Fibroblast of lung (primary cell): ENCODE measurements at regions not wholly inside any gene's neighbourhood (a gene's known extent, or its start where the extent isn't known, plus 50 kb on each side); places are given as distances from the start of the nearest gene placed in this dataset.

Experiments
- DNase-seq, 2 donors: peaks; one replicate each; pipeline versions ENCODE4 v3.0.0 to v3.0.0-alpha.2; 2010; ENCODE audit warnings: low read depth in 2 of 2
- H2AFZ ChIP-seq: 2 replicates; pipeline ENCODE4 v1.5.1; 2012; ENCODE audit warnings: low read length, control low read depth, inconsistent platforms
- H3K27ac ChIP-seq: 2 replicates; pipeline ENCODE4 v1.5.1; 2011; ENCODE audit warnings: low read length, control low read depth; ENCODE audit not compliant: insufficient read depth
- H3K27me3 ChIP-seq: 2 replicates; pipeline ENCODE4 v1.5.1; 2011; ENCODE audit warnings: mild to moderate bottlenecking, low read length; ENCODE audit not compliant: control insufficient read depth, insufficient read depth
- H3K36me3 ChIP-seq: 2 replicates; pipeline ENCODE4 v1.5.1; 2011; ENCODE audit warnings: low read length; ENCODE audit not compliant: control insufficient read depth, insufficient read depth
- H3K4me1 ChIP-seq: 2 replicates; pipeline ENCODE4 v1.5.1; 2011; ENCODE audit warnings: low read length; ENCODE audit not compliant: control insufficient read depth, insufficient read depth; ENCODE audit errors: extremely low read depth
- H3K4me2 ChIP-seq: 2 replicates; pipeline ENCODE4 v1.5.1; 2011; ENCODE audit warnings: low read length, control low read depth; ENCODE audit not compliant: insufficient read depth; ENCODE audit errors: extremely low read depth
- H3K4me3 ChIP-seq, 4 experiments: fragments of 200-600 bp in 1 of 4; sonication (generic) in 1 of 4; replicated peaks in 1 of 4; 2 replicates each; pipeline ENCODE4 v1.5.1; 2011 to 2016; ENCODE audit warnings: low read length in 4 of 4, low read depth in 3 of 4, mild to moderate bottlenecking in 3 of 4, control low read depth in 2 of 4, inconsistent platforms in 1 of 4, mixed read lengths in 1 of 4; ENCODE audit not compliant: insufficient read depth in 1 of 4; ENCODE audit errors: control extremely low read depth in 1 of 4
- H3K79me2 ChIP-seq: 2 replicates; pipeline ENCODE4 v1.5.1; 2012; ENCODE audit warnings: mild to moderate bottlenecking, low read length, inconsistent platforms; ENCODE audit not compliant: control insufficient read depth, insufficient read depth
- H3K9ac ChIP-seq: 2 replicates; pipeline ENCODE4 v1.5.1; 2011; ENCODE audit warnings: mild to moderate bottlenecking, low read length, control low read depth; ENCODE audit not compliant: insufficient read depth
- H3K9me3 ChIP-seq: 2 replicates; pipeline ENCODE4 v1.5.1; 2012; ENCODE audit warnings: low read depth, low read length; ENCODE audit not compliant: control insufficient read depth, insufficient read depth
- H4K20me1 ChIP-seq: 2 replicates; pipeline ENCODE4 v1.5.1; 2011; ENCODE audit warnings: low read length; ENCODE audit not compliant: control insufficient read depth, insufficient read depth; ENCODE audit errors: extremely low read depth
- EZH2 ChIP-seq: IDR thresholded peaks from 2 replicates; pipeline ENCODE4 v1.5.1; 2012; ENCODE audit warnings: low read length, control low read depth, mild to moderate bottlenecking; ENCODE audit errors: missing control alignments
- TF ChIP-seq, protein P1 (sequence below), 2 donors: IDR thresholded peaks in 1 of 2; conservative IDR thresholded peaks in 1 of 2; 1 replicate in 1 of 2; 2 replicates in 1 of 2; pipeline ENCODE4 v1.5.1; 2011 to 2012; ENCODE audit warnings: low read length in 2 of 2, control low read depth in 1 of 2, inconsistent platforms in 1 of 2, low read depth in 1 of 2, mild to moderate bottlenecking in 1 of 2

DNA sequence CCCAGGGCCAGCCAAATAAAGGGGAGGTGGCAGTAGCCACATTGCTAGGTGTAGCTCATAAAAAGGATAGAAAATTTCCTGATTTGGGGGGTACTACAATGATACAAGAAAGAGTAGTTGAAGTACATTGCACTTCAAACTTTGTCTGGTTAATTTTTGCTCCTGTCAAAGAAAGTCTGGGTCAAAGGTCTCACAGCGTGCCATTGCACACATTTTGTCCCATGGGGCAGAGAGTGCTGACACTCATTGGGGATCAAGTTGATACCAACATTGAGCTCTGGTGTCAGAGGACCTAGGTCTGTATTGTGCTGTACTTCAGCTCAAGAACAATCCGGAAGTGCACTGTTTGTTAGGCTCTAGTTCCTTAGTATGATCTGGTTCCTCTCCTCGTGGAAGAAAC is 229.2 kb upstream of the AGTR2 start:
- no peak for DNase-seq
- no peaks in the 10 kb centered on the region for H3K36me3 ChIP-seq
- no peak overlapping the region for H3K4me3 ChIP-seq
- H3K27me3 ChIP-seq: no peaks in the 10 kb centered on the region
- H2AFZ ChIP-seq: no peak overlapping the region
- no peak overlapping the region for H3K9ac ChIP-seq
- no peaks in the 10 kb centered on the region for H3K4me1 ChIP-seq
- no peak overlapping the region for H3K27ac ChIP-seq
- no peaks in the 10 kb centered on the region for H3K79me2 ChIP-seq
- H3K9me3 ChIP-seq: no peaks in the 10 kb centered on the region
- H3K4me2 ChIP-seq: no peak overlapping the region
- TF ChIP-seq, protein P1, sequence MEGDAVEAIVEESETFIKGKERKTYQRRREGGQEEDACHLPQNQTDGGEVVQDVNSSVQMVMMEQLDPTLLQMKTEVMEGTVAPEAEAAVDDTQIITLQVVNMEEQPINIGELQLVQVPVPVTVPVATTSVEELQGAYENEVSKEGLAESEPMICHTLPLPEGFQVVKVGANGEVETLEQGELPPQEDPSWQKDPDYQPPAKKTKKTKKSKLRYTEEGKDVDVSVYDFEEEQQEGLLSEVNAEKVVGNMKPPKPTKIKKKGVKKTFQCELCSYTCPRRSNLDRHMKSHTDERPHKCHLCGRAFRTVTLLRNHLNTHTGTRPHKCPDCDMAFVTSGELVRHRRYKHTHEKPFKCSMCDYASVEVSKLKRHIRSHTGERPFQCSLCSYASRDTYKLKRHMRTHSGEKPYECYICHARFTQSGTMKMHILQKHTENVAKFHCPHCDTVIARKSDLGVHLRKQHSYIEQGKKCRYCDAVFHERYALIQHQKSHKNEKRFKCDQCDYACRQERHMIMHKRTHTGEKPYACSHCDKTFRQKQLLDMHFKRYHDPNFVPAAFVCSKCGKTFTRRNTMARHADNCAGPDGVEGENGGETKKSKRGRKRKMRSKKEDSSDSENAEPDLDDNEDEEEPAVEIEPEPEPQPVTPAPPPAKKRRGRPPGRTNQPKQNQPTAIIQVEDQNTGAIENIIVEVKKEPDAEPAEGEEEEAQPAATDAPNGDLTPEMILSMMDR (conservative IDR thresholded peaks at IDR 0.05 in 1 of 2, IDR thresholded peaks at IDR 0.05 in 1 of 2; ENCODE audit: low read depth in 1 of 2, low read length in 2 of 2): no peak
- no peak for TF ChIP-seq EZH2
- H4K20me1 ChIP-seq: no peaks in the 10 kb centered on the region

DNA sequence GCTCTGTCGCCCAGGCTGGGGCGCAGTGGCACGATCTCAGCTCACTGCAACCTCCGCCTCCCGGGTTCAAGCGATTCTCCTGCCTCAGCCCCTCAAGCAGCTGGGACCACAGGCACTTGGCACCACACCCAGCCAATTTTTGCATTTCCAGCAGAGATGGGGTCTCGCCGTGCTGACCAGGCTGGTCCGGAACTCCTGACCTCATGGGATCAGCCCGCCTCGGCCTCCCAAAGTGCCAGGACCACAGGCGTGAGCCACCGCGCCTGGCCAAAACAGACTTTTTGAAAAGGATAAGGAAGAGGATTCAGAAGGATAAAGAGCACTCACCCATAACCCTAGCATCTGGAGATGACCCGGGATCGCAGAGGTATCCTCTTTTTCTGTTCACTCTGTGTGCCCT is 224.5 kb upstream of the AGTR2 start:
- Histone ChIP-seq H3K4me2 (no peak overlapping the region), H3K79me2 (no peaks in the 10 kb centered on the region), H3K4me1 (no peaks in the 10 kb centered on the region), H3K27me3 (no peaks in the 10 kb centered on the region), H3K9ac (no peak overlapping the region), H3K36me3 (no peaks in the 10 kb centered on the region), H3K4me3 (no peak overlapping the region), H2AFZ (no peak overlapping the region), H3K9me3 (no peaks in the 10 kb centered on the region), H3K27ac (no peak overlapping the region), H4K20me1 (no peaks in the 10 kb centered on the region)
- TF ChIP-seq, protein P1 (conservative IDR thresholded peaks at IDR 0.05 in 1 of 2, IDR thresholded peaks at IDR 0.05 in 1 of 2; ENCODE audit: low read depth in 1 of 2, low read length in 2 of 2): no peak
- TF ChIP-seq EZH2: no peak
- no peak for DNase-seq

DNA sequence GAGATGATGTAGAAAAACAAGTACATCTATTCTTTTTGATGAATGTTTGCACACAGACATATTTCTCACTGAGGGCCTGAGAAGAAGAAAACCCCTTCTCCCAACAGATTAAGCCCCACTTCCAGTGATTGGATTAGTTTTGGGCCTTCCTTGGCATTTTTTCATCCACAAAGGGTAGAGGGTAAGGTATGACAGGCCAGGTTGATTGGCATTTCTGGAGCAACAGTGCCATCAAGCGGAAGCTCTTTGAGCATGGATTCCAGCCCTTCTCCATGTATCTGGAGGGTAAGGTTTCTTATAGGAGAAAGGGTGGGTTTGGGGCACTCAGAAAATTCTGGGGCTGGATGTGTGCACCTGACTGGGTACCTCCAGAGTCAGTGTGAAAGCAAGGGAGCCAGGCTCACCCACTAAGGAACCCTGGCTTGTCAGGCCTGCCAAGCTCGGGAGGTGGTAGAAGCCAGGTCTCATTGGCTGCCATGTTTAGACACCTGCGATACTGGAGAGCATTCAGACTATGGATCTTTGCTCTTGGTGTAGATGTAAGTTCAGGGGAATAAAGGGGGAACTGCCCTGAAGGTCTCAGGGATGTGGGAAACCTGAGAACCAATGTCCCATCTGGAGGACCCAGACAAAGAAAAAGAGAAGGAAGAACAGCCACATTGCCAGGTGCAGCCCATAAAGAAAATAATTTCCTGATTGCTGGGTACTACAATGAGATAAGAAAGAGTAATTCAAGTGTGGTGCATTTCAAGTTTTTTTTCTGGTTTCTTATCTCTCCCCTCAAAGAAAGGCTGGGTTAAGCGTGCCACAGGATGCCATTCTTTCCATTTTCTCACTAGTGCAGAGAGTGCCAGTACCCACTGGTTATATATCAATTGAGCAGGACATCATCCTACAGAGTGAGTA is 222.3 kb upstream of the AGTR2 start:
- Histone ChIP-seq H3K36me3 (no peaks in the 10 kb centered on the region), H3K4me1 (no peaks in the 10 kb centered on the region), H3K9me3 (no peaks in the 10 kb centered on the region), H3K4me2 (no peak overlapping the region), H3K9ac (no peak overlapping the region), H2AFZ (no peak overlapping the region), H3K27ac (no peak overlapping the region), H4K20me1 (no peaks in the 10 kb centered on the region), H3K79me2 (no peaks in the 10 kb centered on the region), H3K27me3 (no peaks in the 10 kb centered on the region), H3K4me3 (no peak overlapping the region)
- no peak for DNase-seq
- TF ChIP-seq, protein P1 (conservative IDR thresholded peaks at IDR 0.05 in 1 of 2, IDR thresholded peaks at IDR 0.05 in 1 of 2; ENCODE audit: low read depth in 1 of 2, low read length in 2 of 2): no peak
- no peak for TF ChIP-seq EZH2
